WTC11 (cell line): ENCODE measurements at regions not wholly inside any gene's neighbourhood (a gene's known extent, or its start where the extent isn't known, plus 50 kb on each side); places are given as distances from the start of the nearest gene placed in this dataset.

Experiments used
- ATAC-seq: fragments of 200-7000 bp; cut with Tn5 transposase; 2 replicates; pipeline ENCODE4 v1.10.0; 2021; ENCODE audit warnings: mild to moderate bottlenecking, moderate library complexity
- CTCF ChIA-PET: fragments of 300-600 bp; sonication (Branson Sonifier 250); formaldehyde crosslinking; loops from one replicate; lab custom pipeline; 2021; ENCODE audit warnings: antibody characterized with exemption; lab: Charles Lee
- POLR2A ChIA-PET: fragments of 350-600 bp; sonication (Branson Sonifier 250); formaldehyde crosslinking; loops from one replicate; lab custom pipeline; 2021; ENCODE audit warnings: antibody characterized with exemption; lab: Charles Lee
- DNase-seq: peaks from one replicate; pipeline ENCODE4 v3.0.0; 2021; ENCODE audit warnings: low spot score
- H3K27ac Mint-ChIP-seq: 2 replicates; pipeline ENCODE4 v1.8.0; 2021; ENCODE audit warnings: mixed read lengths
- H3K27me3 Mint-ChIP-seq: 2 replicates; pipeline ENCODE4 v1.8.0; 2021; ENCODE audit warnings: low read depth, mild to moderate bottlenecking, moderate library complexity, mixed read lengths
- H3K36me3 Mint-ChIP-seq: 2 replicates; pipeline ENCODE4 v1.8.0; 2021; ENCODE audit warnings: mixed read lengths
- H3K4me1 Mint-ChIP-seq: 2 replicates; pipeline ENCODE4 v1.8.0; 2022; ENCODE audit warnings: mixed read lengths
- H3K4me3 Mint-ChIP-seq: 2 replicates; pipeline ENCODE4 v1.8.0; 2021; ENCODE audit warnings: mild to moderate bottlenecking, moderate library complexity, mixed read lengths
- H3K9me3 Mint-ChIP-seq: 2 replicates; pipeline ENCODE4 v1.8.0; 2021; ENCODE audit warnings: mixed read lengths
- AFF4 ChIP-seq: sonication (generic); formaldehyde crosslinking; IDR thresholded peaks from 2 replicates; pipeline ENCODE4 v1.8.1; 2023; ENCODE audit warnings: mild to moderate bottlenecking, missing genetic modification reagents, borderline replicate concordance
- CTCF ChIP-seq: fragments of 200-600 bp; IDR thresholded peaks from 2 replicates; pipeline ENCODE4 v1.8.0; 2022; ENCODE audit warnings: antibody characterized with exemption
- ETV6 ChIP-seq: sonication (generic); formaldehyde crosslinking; IDR thresholded peaks from 2 replicates; pipeline ENCODE4 v1.8.1; 2022; ENCODE audit warnings: mild to moderate bottlenecking, missing genetic modification reagents
- FOXK1 ChIP-seq: sonication (generic); formaldehyde crosslinking; IDR thresholded peaks from 2 replicates; pipeline ENCODE4 v1.8.0; 2022; ENCODE audit warnings: mild to moderate bottlenecking, moderate library complexity, missing genetic modification reagents
- FOXP1 ChIP-seq: sonication (generic); formaldehyde crosslinking; IDR thresholded peaks from 2 replicates; pipeline ENCODE4 v1.8.0; 2022; ENCODE audit warnings: missing genetic modification reagents, mild to moderate bottlenecking, moderate library complexity, borderline replicate concordance
- GABPB1 ChIP-seq: sonication (generic); formaldehyde crosslinking; IDR thresholded peaks from 2 replicates; pipeline ENCODE4 v1.8.1; 2023; ENCODE audit warnings: mild to moderate bottlenecking, missing genetic modification reagents
- HMGA2 ChIP-seq: fragments of 250-450 bp; sonication (Bioruptor Pico); IDR thresholded peaks from 2 replicates; pipeline ENCODE4 v1.4.0; 2021; ENCODE audit warnings: mild to moderate bottlenecking, moderate library complexity
- JUN ChIP-seq: sonication (generic); formaldehyde crosslinking; IDR thresholded peaks from 2 replicates; pipeline ENCODE4 v1.8.0; 2023; ENCODE audit warnings: mild to moderate bottlenecking, missing genetic modification reagents
- MLX ChIP-seq: sonication (generic); formaldehyde crosslinking; IDR thresholded peaks from 2 replicates; pipeline ENCODE4 v1.8.1; 2023; ENCODE audit warnings: mild to moderate bottlenecking, missing genetic modification reagents, moderate library complexity
- MXD4 ChIP-seq: fragments of 250-450 bp; sonication (Bioruptor Pico); IDR thresholded peaks from 2 replicates; pipeline ENCODE4 v1.8.0; 2021; ENCODE audit warnings: mild to moderate bottlenecking, moderate library complexity, borderline replicate concordance
- MYBL2 ChIP-seq: sonication (generic); formaldehyde crosslinking; IDR thresholded peaks from 2 replicates; pipeline ENCODE4 v1.8.1; 2023; ENCODE audit warnings: mild to moderate bottlenecking, moderate library complexity, missing genetic modification reagents
- TP53 ChIP-seq: sonication (generic); formaldehyde crosslinking; IDR thresholded peaks from 2 replicates; pipeline ENCODE4 v1.8.1; 2023; ENCODE audit warnings: mild to moderate bottlenecking, missing genetic modification reagents
- USF2 ChIP-seq: sonication (generic); formaldehyde crosslinking; IDR thresholded peaks from 2 replicates; pipeline ENCODE4 v1.8.1; 2023; ENCODE audit warnings: mild to moderate bottlenecking, missing genetic modification reagents, moderate library complexity
- ZBTB43 ChIP-seq: sonication (generic); formaldehyde crosslinking; IDR thresholded peaks from 2 replicates; pipeline ENCODE4 v1.8.1; 2023; ENCODE audit warnings: mild to moderate bottlenecking, missing genetic modification reagents
- ZNF138 ChIP-seq: sonication (generic); formaldehyde crosslinking; conservative IDR thresholded peaks from 2 replicates; pipeline ENCODE4 v1.8.1; 2022; ENCODE audit warnings: mild to moderate bottlenecking, moderate library complexity, missing genetic modification reagents
- ZNF423 ChIP-seq: fragments of 250-450 bp; sonication (Bioruptor Pico); IDR thresholded peaks from 2 replicates; pipeline ENCODE4 v2.1.2; 2022; ENCODE audit warnings: mild to moderate bottlenecking, moderate library complexity
- ZNF671 ChIP-seq: fragments of 250-450 bp; sonication (Bioruptor Pico); IDR thresholded peaks from 2 replicates; pipeline ENCODE4 v1.8.0; 2021; ENCODE audit warnings: mild to moderate bottlenecking
- ZSCAN18 ChIP-seq: fragments of 250-450 bp; sonication (Bioruptor Pico); IDR thresholded peaks from 2 replicates; pipeline ENCODE4 v2.1.2; 2022; ENCODE audit warnings: mild to moderate bottlenecking, moderate library complexity
- TF ChIP-seq, protein P1 (sequence below): sonication (generic); formaldehyde crosslinking; IDR thresholded peaks from 2 replicates; pipeline ENCODE4 v1.8.1; 2022; ENCODE audit warnings: mild to moderate bottlenecking, moderate library complexity, missing genetic modification reagents
- TF ChIP-seq, protein P2 (sequence below): fragments of 250-450 bp; sonication (Bioruptor Pico); IDR thresholded peaks from 2 replicates; pipeline ENCODE4 v1.9.0; 2021; ENCODE audit warnings: moderate library complexity, mild to moderate bottlenecking, inconsistent platforms, borderline replicate concordance
- TF ChIP-seq, protein P3 (sequence below): sonication (generic); formaldehyde crosslinking; IDR thresholded peaks from 2 replicates; pipeline ENCODE4 v1.8.0; 2023; ENCODE audit warnings: missing genetic modification reagents, mild to moderate bottlenecking, borderline replicate concordance

- no peak for TF ChIP-seq USF2 (CRISPR knock-in tag)
- TF ChIP-seq CTCF: no peak
- TF ChIP-seq, protein P1, sequence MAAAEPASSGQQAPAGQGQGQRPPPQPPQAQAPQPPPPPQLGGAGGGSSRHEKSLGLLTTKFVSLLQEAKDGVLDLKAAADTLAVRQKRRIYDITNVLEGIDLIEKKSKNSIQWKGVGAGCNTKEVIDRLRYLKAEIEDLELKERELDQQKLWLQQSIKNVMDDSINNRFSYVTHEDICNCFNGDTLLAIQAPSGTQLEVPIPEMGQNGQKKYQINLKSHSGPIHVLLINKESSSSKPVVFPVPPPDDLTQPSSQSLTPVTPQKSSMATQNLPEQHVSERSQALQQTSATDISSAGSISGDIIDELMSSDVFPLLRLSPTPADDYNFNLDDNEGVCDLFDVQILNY (CRISPR knock-in tag): no peak
- no peak for TF ChIP-seq ZBTB43 (CRISPR knock-in tag)
- TF ChIP-seq MXD4 (CRISPR knock-in tag): no peak
- no peak for TF ChIP-seq ETV6
- TF ChIP-seq HMGA2: no peak
- TF ChIP-seq, protein P2, sequence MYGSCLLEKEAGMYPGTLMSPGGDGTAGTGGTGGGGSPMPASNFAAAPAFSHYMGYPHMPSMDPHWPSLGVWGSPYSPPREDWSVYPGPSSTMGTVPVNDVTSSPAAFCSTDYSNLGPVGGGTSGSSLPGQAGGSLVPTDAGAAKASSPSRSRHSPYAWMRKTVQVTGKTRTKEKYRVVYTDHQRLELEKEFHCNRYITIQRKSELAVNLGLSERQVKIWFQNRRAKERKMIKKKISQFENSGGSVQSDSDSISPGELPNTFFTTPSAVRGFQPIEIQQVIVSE (CRISPR knock-in tag): no peak
- no peak for TF ChIP-seq JUN
- no peak for TF ChIP-seq MLX (CRISPR knock-in tag)
- TF ChIP-seq, protein P3, sequence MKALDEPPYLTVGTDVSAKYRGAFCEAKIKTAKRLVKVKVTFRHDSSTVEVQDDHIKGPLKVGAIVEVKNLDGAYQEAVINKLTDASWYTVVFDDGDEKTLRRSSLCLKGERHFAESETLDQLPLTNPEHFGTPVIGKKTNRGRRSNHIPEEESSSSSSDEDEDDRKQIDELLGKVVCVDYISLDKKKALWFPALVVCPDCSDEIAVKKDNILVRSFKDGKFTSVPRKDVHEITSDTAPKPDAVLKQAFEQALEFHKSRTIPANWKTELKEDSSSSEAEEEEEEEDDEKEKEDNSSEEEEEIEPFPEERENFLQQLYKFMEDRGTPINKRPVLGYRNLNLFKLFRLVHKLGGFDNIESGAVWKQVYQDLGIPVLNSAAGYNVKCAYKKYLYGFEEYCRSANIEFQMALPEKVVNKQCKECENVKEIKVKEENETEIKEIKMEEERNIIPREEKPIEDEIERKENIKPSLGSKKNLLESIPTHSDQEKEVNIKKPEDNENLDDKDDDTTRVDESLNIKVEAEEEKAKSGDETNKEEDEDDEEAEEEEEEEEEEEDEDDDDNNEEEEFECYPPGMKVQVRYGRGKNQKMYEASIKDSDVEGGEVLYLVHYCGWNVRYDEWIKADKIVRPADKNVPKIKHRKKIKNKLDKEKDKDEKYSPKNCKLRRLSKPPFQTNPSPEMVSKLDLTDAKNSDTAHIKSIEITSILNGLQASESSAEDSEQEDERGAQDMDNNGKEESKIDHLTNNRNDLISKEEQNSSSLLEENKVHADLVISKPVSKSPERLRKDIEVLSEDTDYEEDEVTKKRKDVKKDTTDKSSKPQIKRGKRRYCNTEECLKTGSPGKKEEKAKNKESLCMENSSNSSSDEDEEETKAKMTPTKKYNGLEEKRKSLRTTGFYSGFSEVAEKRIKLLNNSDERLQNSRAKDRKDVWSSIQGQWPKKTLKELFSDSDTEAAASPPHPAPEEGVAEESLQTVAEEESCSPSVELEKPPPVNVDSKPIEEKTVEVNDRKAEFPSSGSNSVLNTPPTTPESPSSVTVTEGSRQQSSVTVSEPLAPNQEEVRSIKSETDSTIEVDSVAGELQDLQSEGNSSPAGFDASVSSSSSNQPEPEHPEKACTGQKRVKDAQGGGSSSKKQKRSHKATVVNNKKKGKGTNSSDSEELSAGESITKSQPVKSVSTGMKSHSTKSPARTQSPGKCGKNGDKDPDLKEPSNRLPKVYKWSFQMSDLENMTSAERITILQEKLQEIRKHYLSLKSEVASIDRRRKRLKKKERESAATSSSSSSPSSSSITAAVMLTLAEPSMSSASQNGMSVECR (CRISPR knock-in tag): no peak
- TF ChIP-seq FOXP1 (CRISPR knock-in tag): no peak
Observed at GRCh38 chr7:68610701-68611100, 987.6 kb upstream of the AUTS2 start (continued).

DNA sequence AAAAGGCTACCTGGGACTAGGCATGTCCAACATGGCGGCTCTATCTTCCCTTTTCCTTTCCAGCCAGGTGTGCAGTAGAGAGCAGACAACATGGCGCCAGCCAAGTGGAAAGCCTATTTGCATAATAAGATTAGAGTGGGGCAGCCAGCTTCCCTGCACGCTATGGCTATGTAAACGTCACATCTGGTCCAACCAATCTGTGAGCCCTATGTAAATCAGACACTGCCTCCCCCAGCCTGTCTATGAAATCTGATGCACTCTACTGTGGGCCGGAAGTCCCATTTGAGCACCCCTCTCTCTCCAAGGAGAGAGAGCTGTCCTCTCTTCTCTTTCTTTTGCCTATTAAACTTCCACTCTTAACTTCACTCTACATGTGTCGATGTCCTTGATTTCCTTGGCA lies 984.9 kb upstream of the AUTS2 start:
- POLR2A ChIA-PET: no interaction called here
- H3K4me1 Mint-ChIP-seq: peaks cover 25% of the 10 kb centered on the region
- CTCF ChIA-PET: no interaction called here
- H3K4me3 Mint-ChIP-seq: no peak overlapping the region
- H3K27me3 Mint-ChIP-seq: peaks cover 5% of the 10 kb centered on the region; the same call in 1 of the 2 replicates
- peaks cover 18% of the 10 kb centered on the region for H3K36me3 Mint-ChIP-seq
- peaks cover 62% of the 10 kb centered on the region for H3K9me3 Mint-ChIP-seq
- ATAC-seq (no peak), DNase-seq (no peak)
- no peak overlapping the region for H3K27ac Mint-ChIP-seq
- TF ChIP-seq ZSCAN18 (CRISPR knock-in tag) (no peak), ZNF138 (no peak), AFF4 (CRISPR knock-in tag) (no peak), GABPB1 (CRISPR knock-in tag) (no peak), ZNF423 (CRISPR knock-in tag) (no peak), FOXK1 (no peak), MYBL2 (CRISPR knock-in tag) (no peak), ZNF671 (CRISPR knock-in tag) (no peak), TP53 (CRISPR knock-in tag) (no peak)
